ENCODE measurements at regions not wholly inside any gene's neighbourhood (a gene's known extent, or its start where the extent isn't known, plus 50 kb on each side); places are given as distances from the start of the nearest gene placed in this dataset.

GRCh38 chr9:102114557-102114956 is 376.1 kb upstream of the GRIN3A start:
- Histone ChIP-seq H3F3A (ENCODE audit: control insufficient read depth, insufficient read depth) (no peaks in the 10 kb centered on the region), H3K79me2 (ENCODE audit: control insufficient read depth, low read length) (no peaks in the 10 kb centered on the region), H3K4me1 (ENCODE audit: control insufficient read depth, low read length) (no peaks in the 10 kb centered on the region), H3K4me3 (ENCODE audit: low read length) (no peak overlapping the region), H3K4me2 (ENCODE audit: low read length) (no peak overlapping the region), H3K9me3 (ENCODE audit: control insufficient read depth, insufficient read depth, low read length) (no peaks in the 10 kb centered on the region), H3K27me3 (ENCODE audit: control insufficient read depth, low read length) (no peaks in the 10 kb centered on the region), H3K36me3 (ENCODE audit: control insufficient read depth, low read length) (no peaks in the 10 kb centered on the region), H4K20me1 (ENCODE audit: control insufficient read depth, insufficient read depth, low read depth, low read length) (no peaks in the 10 kb centered on the region), H3K27ac (ENCODE audit: low read depth, low read length) (no peak overlapping the region), H3K9me2 (replicated peaks; ENCODE audit: control insufficient read depth, low read length) (no peaks in the 10 kb centered on the region)
- TF ChIP-seq CTCF (IDR thresholded peaks at IDR 0.05; ENCODE audit: low read depth, low read length, poor library complexity, severe bottlenecking) (no peak), EZH2phosphoT487 (IDR thresholded peaks at IDR 0.05; ENCODE audit: borderline replicate concordance, low read length) (no peak)

GRCh38 chr9:102113191-102113590 is 374.7 kb upstream of the GRIN3A start:
- Histone ChIP-seq H3K27ac (ENCODE audit: low read depth, low read length) (no peak overlapping the region), H3F3A (ENCODE audit: control insufficient read depth, insufficient read depth) (no peaks in the 10 kb centered on the region), H3K27me3 (ENCODE audit: control insufficient read depth, low read length) (no peaks in the 10 kb centered on the region), H4K20me1 (ENCODE audit: control insufficient read depth, insufficient read depth, low read depth, low read length) (no peaks in the 10 kb centered on the region), H3K79me2 (ENCODE audit: control insufficient read depth, low read length) (no peaks in the 10 kb centered on the region), H3K9me3 (ENCODE audit: control insufficient read depth, insufficient read depth, low read length) (no peaks in the 10 kb centered on the region), H3K36me3 (ENCODE audit: control insufficient read depth, low read length) (no peaks in the 10 kb centered on the region), H3K9me2 (replicated peaks; ENCODE audit: control insufficient read depth, low read length) (no peaks in the 10 kb centered on the region), H3K4me2 (ENCODE audit: low read length) (no peak overlapping the region), H3K4me1 (ENCODE audit: control insufficient read depth, low read length) (no peaks in the 10 kb centered on the region), H3K4me3 (ENCODE audit: low read length) (no peak overlapping the region)
- TF ChIP-seq EZH2phosphoT487 (IDR thresholded peaks at IDR 0.05; ENCODE audit: borderline replicate concordance, low read length) (no peak), CTCF (IDR thresholded peaks at IDR 0.05; ENCODE audit: low read depth, low read length, poor library complexity, severe bottlenecking) (no peak)

- Histone ChIP-seq H3K4me2 (ENCODE audit: low read length) (no peak overlapping the region), H3K4me3 (ENCODE audit: low read length) (no peak overlapping the region), H3K9me2 (replicated peaks; ENCODE audit: control insufficient read depth, low read length) (no peaks in the 10 kb centered on the region), H3K27ac (ENCODE audit: low read depth, low read length) (no peak overlapping the region), H4K20me1 (ENCODE audit: control insufficient read depth, insufficient read depth, low read depth, low read length) (no peaks in the 10 kb centered on the region), H3K36me3 (ENCODE audit: control insufficient read depth, low read length) (no peaks in the 10 kb centered on the region), H3K4me1 (ENCODE audit: control insufficient read depth, low read length) (no peaks in the 10 kb centered on the region), H3K9me3 (ENCODE audit: control insufficient read depth, insufficient read depth, low read length) (no peaks in the 10 kb centered on the region), H3K27me3 (ENCODE audit: control insufficient read depth, low read length) (no peaks in the 10 kb centered on the region), H3K79me2 (ENCODE audit: control insufficient read depth, low read length) (no peaks in the 10 kb centered on the region), H3F3A (ENCODE audit: control insufficient read depth, insufficient read depth) (no peaks in the 10 kb centered on the region)
- TF ChIP-seq EZH2phosphoT487 (IDR thresholded peaks at IDR 0.05; ENCODE audit: borderline replicate concordance, low read length) (no peak), CTCF (IDR thresholded peaks at IDR 0.05; ENCODE audit: low read depth, low read length, poor library complexity, severe bottlenecking) (no peak)
Measured at GRCh38 chr9:102106439-102106838, 368.0 kb upstream of the GRIN3A start.

GRCh38 chr9:102101723-102102122 is 363.3 kb upstream of the GRIN3A start:
- Histone ChIP-seq H3K4me1 (ENCODE audit: control insufficient read depth, low read length) (no peaks in the 10 kb centered on the region), H4K20me1 (ENCODE audit: control insufficient read depth, insufficient read depth, low read depth, low read length) (no peaks in the 10 kb centered on the region), H3K4me2 (ENCODE audit: low read length) (no peak overlapping the region), H3K79me2 (ENCODE audit: control insufficient read depth, low read length) (no peaks in the 10 kb centered on the region), H3K9me3 (ENCODE audit: control insufficient read depth, insufficient read depth, low read length) (no peaks in the 10 kb centered on the region), H3K27ac (ENCODE audit: low read depth, low read length) (no peak overlapping the region), H3K36me3 (ENCODE audit: control insufficient read depth, low read length) (no peaks in the 10 kb centered on the region), H3F3A (ENCODE audit: control insufficient read depth, insufficient read depth) (no peaks in the 10 kb centered on the region), H3K4me3 (ENCODE audit: low read length) (no peak overlapping the region), H3K27me3 (ENCODE audit: control insufficient read depth, low read length) (no peaks in the 10 kb centered on the region), H3K9me2 (replicated peaks; ENCODE audit: control insufficient read depth, low read length) (no peaks in the 10 kb centered on the region)
- no peak for TF ChIP-seq EZH2phosphoT487 (IDR thresholded peaks at IDR 0.05; ENCODE audit: borderline replicate concordance, low read length)
- no peak for TF ChIP-seq CTCF (IDR thresholded peaks at IDR 0.05; ENCODE audit: low read depth, low read length, poor library complexity, severe bottlenecking)

All from DOHH2 (cell line).